COLO668 (cell line): ENCODE measurements at regions not wholly inside any gene's neighbourhood (a gene's known extent, or its start where the extent isn't known, plus 50 kb on each side); places are given as distances from the start of the nearest gene placed in this dataset.
"Not testable (repeated sequence)": the region's sequence is repeated elsewhere in the genome, so short reads cannot be mapped to it uniquely, and the experiment has no call there.

Experiments
- DNase-seq: peaks from one replicate; lab custom pipeline; 2025; ENCODE audit not compliant: unreplicated experiment; lab: John Stamatoyannopoulos, UW

DNA sequence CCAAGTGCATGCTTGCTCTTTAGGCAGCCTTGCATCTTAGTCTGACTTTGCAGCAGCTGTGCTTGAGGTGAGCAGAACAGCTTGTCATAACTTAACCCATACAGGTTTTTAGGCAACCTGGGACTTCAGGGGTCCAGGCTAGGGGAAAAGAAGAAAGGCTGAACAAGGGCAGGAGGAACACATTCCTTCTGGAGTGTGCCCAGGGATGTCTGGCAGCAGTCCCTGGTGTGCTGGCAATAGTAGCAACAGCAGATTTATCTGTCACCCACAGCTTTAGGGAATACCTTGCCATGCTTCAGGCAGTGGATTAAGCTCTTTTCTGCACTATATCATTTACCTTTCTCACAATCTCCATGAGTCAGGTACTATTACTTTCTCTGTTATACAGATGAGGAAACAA is 513.0 kb downstream of the RAB38 start:
- no peak for DNase-seq

DNA sequence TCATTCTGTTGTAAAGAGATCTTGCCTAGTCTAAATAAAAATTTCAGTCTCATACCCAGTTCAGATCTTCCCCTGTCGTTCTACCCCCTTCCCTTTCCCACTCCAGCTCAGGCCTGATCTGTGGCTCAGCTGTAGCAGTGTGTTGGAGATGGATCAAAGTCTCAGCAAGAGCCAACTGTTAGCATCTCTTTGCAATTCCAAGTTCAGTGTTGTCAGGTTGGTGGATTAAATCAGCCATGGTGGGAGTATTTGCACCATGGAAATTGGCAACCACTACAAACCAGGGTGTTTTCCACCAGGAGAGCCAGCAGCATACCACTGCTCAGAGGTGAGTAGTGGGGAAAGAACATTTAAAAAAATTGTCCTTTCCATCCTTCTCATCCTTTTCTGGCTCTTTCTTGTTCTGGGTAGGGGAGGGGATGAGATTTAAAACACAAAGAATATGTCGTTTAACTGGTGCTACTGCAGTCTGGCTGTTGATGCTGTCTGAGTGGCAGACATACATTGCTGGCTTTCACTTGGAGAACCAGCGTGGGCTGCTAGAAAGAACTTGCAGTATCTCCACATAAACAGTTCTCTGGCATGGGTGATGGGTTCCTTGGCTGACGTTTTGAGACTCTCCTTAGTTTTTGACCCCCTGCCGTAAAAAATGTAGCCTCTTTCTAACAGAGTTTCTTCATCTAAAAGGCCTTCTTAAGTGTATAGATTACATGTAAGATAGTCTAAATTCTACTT is 514.1 kb downstream of the RAB38 start:
- DNase-seq, result no peak

DNA sequence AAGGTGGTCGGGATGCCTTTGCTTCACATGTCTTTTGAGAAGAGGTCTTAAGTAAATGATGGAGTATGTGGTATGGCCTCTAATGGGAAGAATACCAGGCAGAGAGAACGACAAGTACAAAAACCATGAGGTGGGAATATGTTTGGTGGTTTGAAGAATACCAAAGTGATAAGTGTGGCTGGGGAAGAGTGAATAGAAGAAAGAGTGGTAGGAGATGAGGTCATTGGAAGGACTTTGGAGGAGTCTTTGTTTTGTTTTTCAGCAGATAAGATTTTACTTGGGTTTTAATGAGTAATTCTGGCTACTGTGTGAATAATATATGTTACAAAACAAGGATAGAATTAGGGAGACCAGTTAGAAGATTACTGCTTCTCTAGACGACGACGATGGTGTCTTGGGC is 515.4 kb downstream of the RAB38 start:
- no peak for DNase-seq

DNA sequence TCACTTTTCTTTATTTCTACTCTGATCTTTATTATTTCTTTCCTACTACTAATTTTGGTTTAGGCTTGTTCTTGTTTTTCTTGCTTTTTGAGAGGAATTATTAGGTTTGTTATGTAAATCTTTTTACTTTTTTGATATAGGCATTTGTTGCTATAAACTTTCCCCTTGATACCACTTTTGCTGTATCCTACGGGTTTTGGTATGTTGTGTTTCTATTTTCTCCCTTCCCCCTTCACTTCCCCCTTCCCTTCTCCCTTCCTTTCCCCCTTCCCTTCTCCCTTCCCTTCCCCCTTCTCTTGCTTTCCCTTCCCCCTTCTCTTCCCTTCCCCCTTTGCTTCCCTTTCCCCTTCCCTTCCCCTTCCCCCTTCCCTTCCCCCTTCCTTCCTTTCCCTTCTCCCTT is 529.6 kb downstream of the RAB38 start:
- DNase-seq, result no peak

DNA sequence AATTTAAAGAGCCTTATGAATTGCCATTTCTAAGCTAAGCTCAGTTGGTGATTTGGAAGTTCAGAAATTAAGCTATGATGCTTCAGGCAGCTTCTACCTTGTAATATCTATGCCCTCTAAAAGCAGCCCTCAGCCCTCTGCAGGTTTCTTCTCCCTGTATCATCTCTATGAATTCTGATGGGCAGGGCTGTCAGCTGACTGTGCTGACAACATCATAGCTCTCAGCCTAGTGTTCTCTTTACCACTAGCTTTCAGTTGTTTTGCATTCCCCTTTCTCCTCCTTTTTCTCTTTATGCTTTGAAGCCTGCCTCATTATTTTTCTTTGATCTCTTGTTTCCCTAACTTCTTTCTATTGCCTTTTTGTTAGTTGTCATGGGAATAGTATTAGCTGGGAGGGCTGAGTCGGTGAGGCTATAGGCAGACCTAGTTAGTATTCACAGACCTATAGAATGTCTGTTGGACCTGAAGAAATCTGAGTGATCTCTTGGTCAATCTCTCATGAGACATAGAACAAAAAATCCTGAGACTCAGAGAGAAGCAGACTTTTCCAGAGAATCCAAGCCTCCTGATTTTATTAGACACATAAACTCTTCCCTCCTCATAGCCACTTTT is 535.4 kb downstream of the RAB38 start:
- DNase-seq, result no peak

DNA sequence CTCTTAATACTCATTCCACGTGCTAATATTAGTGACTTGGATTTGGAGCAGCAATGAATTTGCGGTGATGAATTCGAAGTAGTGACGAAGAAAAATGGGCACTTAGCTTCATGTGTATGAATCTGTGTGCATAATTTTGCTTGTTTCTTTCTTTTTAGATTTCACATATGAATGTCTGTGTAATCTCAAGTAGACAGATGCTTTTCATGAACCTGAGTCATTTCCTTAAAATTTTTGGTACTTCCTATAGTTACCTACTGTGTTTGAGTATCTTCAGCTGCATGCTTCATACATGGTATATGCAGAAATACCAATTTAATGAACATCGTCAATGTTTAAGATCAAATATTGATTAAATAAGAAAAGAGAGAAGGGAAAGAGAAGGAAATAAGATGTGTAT is 540.2 kb downstream of the RAB38 start:
- no peak for DNase-seq

DNA sequence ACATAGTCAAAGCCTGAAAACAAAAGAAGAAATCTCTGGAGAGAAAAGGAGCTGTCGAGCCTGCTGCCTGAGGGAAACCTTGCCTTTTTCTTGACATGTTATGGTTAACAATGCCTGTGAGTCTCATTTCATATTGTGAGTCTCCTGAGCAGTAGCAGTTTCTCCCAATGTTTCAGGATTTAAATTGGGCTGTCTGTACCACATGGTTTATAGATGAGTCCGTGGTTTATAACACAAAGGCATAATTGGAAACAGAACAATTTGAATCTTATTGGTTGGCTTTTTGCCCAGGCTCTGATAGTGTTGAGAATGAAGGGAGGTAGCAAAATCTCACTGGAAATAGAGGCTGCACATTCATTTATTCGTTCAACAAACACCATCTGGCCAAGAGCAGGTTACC is 540.9 kb downstream of the RAB38 start:
- no peak for DNase-seq

DNA sequence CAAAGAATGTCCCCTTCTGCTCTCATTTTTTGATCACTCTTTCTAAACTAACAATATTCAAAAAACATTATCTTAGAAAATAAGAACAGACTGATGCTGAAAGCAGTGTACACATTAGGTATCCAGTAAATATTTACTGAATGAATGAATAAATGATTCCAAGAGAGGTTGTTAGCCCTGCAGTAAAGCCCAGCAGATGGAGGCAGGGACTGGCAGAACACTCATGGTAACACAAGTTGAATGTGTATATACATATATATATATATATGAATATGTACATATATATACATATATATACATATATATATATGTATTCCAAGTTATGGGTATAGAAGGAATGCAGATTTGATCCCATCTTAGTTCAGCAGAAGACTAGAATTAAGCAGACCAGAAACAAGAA is 546.3 kb downstream of the RAB38 start:
- DNase-seq, result no peak

DNA sequence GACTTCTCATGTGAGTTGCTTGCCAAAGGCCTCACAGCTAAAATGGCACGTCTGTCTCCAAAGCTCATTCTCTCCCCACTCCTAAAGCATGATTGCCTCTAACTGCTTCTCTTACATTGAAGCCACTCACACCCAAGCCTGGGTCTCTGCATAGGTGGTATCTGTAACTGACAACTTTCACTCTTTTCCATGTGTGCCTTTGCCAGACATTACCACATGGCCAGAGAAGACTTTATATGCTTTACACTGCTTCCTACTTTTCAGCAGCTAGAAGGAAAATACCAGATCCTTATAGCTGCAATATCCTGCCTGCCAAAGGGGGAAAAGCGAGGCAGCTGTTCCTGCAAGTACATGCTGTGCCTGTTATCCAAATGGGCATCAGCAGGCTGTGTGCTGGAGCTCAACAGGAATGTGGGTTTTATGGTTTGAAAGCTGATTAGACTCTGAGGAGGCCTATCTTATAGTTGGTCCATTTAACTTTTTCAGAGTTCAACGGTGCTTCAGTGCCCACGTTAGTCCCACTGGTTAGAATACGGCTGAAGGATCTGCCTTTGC is 547.1 kb downstream of the RAB38 start:
- DNase-seq, result no peak

DNA sequence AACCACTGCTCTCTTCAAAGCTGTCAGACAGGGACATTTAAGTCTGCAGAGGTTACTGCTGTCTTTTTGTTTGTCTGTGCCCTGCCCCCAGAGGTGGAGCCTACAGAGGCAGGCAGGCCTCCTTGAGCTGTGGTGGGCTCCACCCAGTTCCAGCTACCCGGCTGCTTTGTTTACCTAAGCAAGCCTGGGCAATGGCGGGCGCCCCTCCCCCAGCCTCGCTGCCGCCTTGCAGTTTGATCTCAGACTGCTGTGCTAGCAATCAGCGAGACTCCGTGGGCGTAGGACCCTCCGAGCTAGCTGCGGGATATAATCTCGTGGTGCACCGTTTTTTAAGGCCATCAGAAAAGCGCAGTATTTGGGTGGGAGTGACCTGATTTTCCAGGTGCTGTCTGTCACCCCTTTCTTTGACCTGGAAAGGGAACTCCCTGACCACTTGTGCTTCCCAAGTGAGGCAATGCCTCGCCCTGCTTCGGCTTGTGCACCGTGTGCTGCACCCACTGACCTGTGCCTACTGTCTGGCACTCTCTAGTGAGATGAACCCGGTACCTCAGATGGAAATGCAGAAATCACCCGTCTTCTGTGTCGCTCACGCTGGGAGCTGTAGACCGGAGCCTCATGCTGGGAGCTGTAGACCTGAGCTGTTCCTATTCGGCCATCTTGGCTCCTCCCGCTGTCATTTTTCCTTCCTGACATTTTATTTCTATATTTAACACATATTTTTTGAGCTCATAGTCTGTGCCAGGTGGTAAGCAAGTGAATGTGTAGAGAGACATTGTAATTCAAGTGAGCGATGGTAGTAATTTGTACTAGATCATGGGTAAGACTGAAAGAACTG is 551.5 kb downstream of the RAB38 start:
- DNase-seq, result not testable (repeated sequence)

DNA sequence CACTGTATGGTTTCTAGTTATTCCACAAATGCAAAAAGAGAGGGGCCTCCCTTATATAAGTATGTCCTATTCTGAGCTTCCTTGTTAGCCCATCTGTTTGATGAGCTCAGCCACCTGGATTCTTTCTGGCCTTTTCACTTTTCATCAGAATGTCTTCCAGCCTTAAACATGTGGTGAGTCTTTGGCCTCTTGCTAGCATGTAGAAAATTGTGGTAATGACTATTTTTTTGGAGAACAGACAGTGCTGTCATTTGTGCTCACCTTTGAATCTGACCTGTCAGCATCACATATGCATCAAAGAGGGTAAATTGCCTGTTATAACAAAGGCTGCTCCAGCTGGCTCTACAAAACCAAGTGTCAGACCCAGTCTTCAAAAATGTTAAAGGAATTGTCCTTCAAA is 558.7 kb downstream of the RAB38 start:
- no peak for DNase-seq

DNA sequence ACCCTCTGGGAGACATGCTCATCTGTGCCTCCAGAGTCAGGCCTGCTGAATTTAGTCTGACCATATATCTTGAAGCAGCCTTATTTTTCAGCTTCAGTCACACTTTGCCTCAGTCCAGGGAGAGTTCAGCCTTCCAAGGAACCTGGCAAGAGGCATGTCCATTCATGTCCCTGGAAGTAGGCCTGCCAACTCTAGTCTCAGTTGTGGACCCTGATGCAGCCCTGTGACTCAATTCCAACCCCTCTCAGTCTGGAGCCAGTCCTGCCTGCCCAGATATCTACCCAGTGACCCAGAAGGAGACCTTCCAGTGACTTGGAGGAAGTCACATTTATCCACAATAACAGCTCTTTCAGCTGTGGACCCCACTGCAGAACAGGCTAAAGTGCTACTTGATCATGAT is 566.6 kb downstream of the TMEM135 start:
- DNase-seq, result no peak

DNA sequence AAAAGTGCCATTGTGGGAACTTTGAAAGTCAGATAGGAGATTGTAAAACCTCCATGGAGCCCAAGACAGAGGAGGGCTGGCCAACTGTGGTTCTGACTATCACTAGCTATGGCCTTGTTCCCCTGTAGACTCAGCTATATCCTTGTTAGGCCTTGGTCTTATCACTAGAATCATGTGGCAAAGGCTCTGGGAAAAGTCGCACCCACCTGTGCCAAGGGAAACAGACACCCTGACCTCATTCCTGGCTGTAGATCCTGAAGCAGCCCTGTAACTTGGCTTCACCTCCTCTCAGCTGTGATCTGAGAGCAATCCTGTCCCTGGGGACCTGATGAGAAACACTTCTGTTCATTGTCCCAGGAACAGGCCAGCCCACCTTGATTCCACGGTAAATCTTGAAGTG is 566.2 kb downstream of the TMEM135 start:
- no peak for DNase-seq

DNA sequence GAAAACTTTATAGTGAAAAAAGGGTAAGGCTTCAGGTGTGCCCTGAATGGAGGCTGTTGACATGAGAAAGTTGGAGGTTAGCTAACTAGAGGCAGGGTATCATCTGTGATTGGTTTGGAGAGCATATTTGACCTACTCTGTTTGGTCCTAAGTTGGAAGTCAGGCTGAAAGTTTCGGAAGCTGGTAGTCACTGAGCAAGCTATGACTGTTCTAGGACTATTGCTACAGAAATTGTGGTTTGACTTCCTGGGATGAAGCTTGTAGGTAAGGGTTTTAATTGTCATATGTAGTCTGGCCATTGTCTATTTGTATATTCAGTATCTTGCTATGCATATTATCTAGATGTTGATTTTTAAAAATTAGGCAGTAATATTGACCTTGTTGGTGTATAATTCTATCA is 565.0 kb downstream of the TMEM135 start:
- no peak for DNase-seq

DNA sequence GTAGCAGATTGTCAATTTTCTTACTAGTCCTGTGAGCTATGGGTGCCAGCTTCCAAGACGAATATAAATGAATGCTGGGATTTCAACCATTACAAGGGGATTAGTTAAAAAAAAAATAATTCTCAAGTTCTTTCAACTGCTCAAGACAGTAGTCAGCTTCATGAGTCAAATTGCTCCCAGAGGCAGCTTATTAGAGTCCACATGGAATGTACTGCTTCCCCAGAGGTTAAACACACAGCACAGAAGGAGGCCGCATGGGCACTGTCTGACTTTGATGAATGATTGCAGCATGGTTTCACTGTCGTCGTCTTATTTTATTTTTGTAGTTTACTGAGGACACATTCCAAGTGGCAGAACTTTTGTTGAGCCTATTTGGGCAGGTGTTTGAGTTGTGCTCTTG is 563.2 kb downstream of the TMEM135 start:
- no peak for DNase-seq

DNA sequence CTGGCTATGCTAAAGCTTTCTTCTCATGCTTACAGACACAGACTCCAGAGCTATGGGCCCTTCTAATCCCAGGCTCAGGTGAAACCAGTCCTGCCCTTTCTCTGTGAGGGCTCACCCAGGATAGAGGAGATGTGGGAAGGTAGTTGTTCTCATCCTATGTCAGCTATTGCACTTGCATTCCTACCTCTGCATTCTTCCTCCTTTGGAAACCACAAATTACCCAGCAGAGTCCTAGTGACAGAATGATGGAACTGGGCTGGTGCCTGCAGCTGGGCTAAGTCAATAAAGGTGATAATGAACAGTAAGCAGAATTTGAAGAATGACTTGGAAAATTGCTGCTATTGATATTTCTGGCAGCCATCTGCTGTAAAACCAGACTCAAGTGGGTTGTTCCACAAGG is 560.0 kb downstream of the TMEM135 start:
- DNase-seq, result peak; percentile 23

DNA sequence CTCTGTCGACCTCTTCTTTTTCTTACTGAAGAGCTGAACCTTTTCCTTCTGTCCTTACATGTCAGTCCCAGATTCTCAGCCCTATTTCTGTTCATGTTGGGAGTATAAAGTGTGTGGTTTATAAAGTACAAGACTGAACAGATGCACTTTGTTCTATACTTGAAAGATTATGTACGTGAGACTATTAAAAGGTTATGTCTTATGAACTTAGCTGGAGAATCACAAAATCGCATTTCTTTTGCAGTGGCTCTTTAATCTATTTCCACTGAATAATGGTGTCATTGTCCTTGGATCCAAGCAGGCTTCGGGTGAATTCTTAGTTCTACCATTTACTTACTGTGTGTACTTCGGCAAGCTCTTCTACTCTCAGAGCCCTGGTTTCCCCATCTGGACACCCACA is 558.4 kb downstream of the TMEM135 start:
- no peak for DNase-seq

DNA sequence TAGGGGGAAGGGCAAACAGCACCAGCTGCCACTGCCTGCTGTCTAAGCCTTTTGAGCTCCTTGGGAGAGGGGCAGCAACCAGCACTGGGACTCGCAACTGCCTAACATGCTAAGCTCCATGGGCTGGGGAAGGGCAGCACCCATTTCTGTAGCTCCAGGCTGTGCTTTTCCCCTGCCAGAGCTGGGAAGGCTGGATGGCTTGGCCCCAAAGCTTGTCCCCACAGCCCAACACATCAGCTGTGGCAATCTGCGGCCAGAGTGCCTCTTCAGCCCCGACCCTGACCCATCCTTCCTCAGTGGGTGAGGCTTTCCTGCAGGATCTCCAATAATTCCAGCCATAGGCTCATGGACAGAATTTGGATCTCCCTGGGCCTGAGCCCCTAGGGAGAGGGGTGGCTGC is 551.3 kb downstream of the TMEM135 start:
- no peak for DNase-seq

DNA sequence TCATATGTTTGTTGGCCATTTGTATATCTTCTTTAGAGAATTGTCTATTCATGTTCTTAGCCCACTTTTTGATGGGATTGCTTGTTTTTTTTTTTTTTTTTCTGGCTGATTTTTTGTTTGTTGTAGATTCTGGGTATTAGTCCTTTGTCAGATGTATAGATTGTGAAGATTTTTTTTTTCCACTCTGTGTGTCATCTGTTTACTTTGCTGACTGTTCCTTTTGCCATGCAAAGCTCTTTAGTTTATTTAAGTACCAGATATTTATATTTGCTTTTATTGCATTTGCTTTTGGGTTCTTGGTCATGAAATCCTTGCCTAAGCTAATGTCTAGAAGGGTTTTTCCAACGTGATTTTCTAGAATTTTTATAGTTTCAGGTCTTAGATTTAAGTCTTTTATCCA is 547.9 kb downstream of the TMEM135 start:
- DNase-seq, result not testable (repeated sequence)

DNA sequence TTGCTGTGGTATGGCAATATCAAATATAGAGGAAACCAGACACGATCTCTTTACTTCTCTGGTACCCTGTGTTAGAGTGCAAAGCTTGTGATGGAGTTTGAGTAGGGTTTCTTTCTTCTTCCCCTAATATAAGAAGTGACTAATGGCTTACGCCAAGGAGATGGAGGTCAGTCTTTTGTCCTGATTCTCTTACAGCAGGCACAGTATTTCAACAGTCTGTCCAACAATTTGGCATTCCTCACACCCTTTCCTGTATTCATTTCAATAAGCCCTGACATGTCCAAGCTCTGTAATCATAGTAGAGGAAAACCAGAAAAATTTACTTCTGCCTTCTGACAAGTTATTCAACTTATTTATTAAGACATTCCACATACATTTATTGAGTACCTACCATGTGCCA is 546.2 kb downstream of the TMEM135 start:
- no peak for DNase-seq

DNA sequence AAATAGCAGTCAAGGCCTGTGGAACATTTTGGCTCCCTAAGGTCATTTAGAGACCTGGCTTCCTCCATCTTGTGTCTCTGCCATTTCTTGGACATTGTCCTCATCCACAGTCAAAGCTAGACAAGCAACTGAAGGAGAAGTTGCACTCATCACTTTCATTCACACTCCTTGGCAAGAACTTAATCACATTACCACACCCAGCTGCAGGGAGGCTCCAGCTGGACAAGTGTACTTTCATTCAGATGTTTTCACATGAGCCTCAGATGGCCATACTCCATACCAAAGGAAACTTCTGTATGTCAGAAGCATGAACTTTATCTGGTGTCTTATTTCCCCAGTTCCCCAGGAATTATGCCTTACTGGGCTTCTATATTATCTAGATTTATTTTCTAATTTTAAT is 537.4 kb downstream of the TMEM135 start:
- DNase-seq, result no peak

DNA sequence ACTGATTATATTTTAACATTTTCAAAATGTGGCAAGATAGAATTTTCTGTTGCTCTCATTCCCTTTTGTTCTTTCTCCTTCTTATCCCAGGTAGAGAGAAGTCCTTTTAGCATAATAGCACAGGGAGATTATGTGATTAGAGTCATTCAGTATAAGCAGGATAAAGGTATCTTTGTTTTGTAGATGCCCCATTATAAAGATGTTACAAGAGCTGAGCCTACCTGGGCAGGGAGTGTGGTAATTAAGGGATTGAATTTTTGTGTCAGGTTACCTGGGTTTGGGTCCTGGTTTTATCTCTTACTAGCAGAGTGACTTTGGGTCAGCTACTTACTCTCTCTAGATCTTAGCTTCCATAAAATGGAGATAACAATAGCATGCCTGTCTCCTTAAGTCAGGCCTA is 536.5 kb downstream of the TMEM135 start:
- DNase-seq, result no peak
